A549 (cell line): ENCODE measurements at regions not wholly inside any gene's neighbourhood (a gene's known extent, or its start where the extent isn't known, plus 50 kb on each side); places are given as distances from the start of the nearest gene placed in this dataset.

Experiments used
- EP300 ChIP-seq, 2 experiments: fragments of >200 bp; sonication (Bioruptor Twin); formaldehyde crosslinking; IDR thresholded peaks; 2 replicates in 1 of 2; 3 replicates in 1 of 2; pipeline ENCODE4 v1.6.1; 2016 to 2017
- ESRRA ChIP-seq: fragments of 150-350 bp; IDR thresholded peaks from 2 replicates; pipeline ENCODE4 v1.6.1; 2014; ENCODE audit warnings: mild to moderate bottlenecking, low read length, borderline replicate concordance
- HEYL ChIP-seq: fragments of 250-450 bp; sonication (Bioruptor Pico); IDR thresholded peaks from 2 replicates; pipeline ENCODE4 v1.8.0; 2021; ENCODE audit warnings: mild to moderate bottlenecking, moderate library complexity
- HOXB13 ChIP-seq: fragments of 250-450 bp; sonication (Bioruptor Pico); IDR thresholded peaks from 2 replicates; pipeline ENCODE4 v1.5.0; 2020; ENCODE audit warnings: low read depth, mild to moderate bottlenecking, moderate library complexity
- JUNB ChIP-seq: fragments of >200 bp; sonication (Bioruptor Twin); formaldehyde crosslinking; IDR thresholded peaks from 2 replicates; pipeline ENCODE4 v1.6.1; 2016
- NFE2L2 ChIP-seq: fragments of 150-350 bp; conservative IDR thresholded peaks from 2 replicates; pipeline ENCODE4 v1.6.1; 2014; ENCODE audit warnings: low read length
- PBX3 ChIP-seq: IDR thresholded peaks from 2 replicates; pipeline ENCODE4 v1.6.1; 2012
- POLR2A ChIP-seq: IDR thresholded peaks from 2 replicates; pipeline ENCODE4 v1.6.1; 2012; ENCODE audit warnings: mild to moderate bottlenecking, low read length
- POLR2AphosphoS2 ChIP-seq: conservative IDR thresholded peaks from 2 replicates; pipeline ENCODE4 v1.6.1; 2012; ENCODE audit warnings: low read length, improper control_type of control experiment, inconsistent platforms
- SREBF2 ChIP-seq: fragments of 450-650 bp; IDR thresholded peaks from 2 replicates; pipeline ENCODE4 v1.6.1; 2014; ENCODE audit warnings: mild to moderate bottlenecking, moderate library complexity
- TF ChIP-seq, protein P1 (sequence below): fragments of >200 bp; sonication (Bioruptor Twin); formaldehyde crosslinking; IDR thresholded peaks from 3 replicates; pipeline ENCODE4 v1.5.1; 2016
- TF ChIP-seq, protein P2 (sequence below): fragments of 450-650 bp; IDR thresholded peaks from 2 replicates; pipeline ENCODE4 v1.6.1; 2014; ENCODE audit warnings: antibody characterized with exemption
- TF ChIP-seq, protein P3 (sequence below): fragments of 150-350 bp; IDR thresholded peaks from 2 replicates; pipeline ENCODE4 v1.6.1; 2014; ENCODE audit warnings: low read depth, mild to moderate bottlenecking, low read length

GRCh38 chr10:63829573-63830149 is 308.5 kb downstream of the REEP3 start:
- TF ChIP-seq EP300 (IDR thresholded peaks at IDR 0.05) (no peak), ESRRA (no peak), POLR2A (no peak), SREBF2 (no peak), HEYL (no peak), NFE2L2 (no peak), PBX3 (no peak), POLR2AphosphoS2 (no peak), JUNB (no peak), HOXB13 (CRISPR knock-in tag) (no peak)
- TF ChIP-seq, protein P1, sequence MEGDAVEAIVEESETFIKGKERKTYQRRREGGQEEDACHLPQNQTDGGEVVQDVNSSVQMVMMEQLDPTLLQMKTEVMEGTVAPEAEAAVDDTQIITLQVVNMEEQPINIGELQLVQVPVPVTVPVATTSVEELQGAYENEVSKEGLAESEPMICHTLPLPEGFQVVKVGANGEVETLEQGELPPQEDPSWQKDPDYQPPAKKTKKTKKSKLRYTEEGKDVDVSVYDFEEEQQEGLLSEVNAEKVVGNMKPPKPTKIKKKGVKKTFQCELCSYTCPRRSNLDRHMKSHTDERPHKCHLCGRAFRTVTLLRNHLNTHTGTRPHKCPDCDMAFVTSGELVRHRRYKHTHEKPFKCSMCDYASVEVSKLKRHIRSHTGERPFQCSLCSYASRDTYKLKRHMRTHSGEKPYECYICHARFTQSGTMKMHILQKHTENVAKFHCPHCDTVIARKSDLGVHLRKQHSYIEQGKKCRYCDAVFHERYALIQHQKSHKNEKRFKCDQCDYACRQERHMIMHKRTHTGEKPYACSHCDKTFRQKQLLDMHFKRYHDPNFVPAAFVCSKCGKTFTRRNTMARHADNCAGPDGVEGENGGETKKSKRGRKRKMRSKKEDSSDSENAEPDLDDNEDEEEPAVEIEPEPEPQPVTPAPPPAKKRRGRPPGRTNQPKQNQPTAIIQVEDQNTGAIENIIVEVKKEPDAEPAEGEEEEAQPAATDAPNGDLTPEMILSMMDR, result no peak
- TF ChIP-seq, protein P2, sequence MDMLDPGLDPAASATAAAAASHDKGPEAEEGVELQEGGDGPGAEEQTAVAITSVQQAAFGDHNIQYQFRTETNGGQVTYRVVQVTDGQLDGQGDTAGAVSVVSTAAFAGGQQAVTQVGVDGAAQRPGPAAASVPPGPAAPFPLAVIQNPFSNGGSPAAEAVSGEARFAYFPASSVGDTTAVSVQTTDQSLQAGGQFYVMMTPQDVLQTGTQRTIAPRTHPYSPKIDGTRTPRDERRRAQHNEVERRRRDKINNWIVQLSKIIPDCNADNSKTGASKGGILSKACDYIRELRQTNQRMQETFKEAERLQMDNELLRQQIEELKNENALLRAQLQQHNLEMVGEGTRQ, result no peak
- TF ChIP-seq, protein P3, sequence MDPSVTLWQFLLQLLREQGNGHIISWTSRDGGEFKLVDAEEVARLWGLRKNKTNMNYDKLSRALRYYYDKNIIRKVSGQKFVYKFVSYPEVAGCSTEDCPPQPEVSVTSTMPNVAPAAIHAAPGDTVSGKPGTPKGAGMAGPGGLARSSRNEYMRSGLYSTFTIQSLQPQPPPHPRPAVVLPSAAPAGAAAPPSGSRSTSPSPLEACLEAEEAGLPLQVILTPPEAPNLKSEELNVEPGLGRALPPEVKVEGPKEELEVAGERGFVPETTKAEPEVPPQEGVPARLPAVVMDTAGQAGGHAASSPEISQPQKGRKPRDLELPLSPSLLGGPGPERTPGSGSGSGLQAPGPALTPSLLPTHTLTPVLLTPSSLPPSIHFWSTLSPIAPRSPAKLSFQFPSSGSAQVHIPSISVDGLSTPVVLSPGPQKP, result no peak
